ENCODE measurements at regions not wholly inside any gene's neighbourhood (a gene's known extent, or its start where the extent isn't known, plus 50 kb on each side); places are given as distances from the start of the nearest gene placed in this dataset.

DNA sequence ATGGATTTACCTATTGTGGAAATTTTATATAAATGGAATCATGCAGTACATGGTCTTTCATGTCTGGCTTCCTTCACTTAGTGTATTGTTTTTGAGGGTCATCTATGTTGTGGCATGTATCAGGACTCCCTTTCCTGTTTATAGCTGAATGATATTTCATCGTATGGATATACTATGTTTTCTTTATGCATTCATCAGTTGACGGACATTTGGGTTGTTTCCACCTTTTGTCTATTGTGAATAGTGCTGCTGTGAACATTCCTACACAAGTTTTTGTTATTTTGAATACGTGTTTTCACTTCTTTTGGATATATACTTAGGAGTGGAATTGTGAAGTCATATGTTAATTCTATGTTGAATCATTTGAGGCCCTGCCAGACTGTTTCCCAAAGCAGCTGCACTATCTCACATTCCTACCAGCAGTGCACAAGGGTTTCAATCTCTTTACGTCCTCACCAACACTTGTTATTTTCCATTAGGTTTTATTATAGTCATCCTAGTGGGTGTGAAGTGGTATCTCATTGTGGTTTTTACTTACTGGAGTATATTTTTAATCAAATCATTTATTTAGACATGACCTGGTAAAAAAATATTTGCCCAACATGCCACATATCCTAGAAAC is 262.7 kb downstream of the DLEU7 start:
- Histone ChIP-seq H3K4me1 (no peaks in the 10 kb centered on the region), H3K9me3 (no peaks in the 10 kb centered on the region), H3K27ac (no peak overlapping the region), H3K36me3 (no peaks in the 10 kb centered on the region), H3K4me3 (no peak overlapping the region), H3K27me3 (no peaks in the 10 kb centered on the region)
- intact Hi-C loops (cut with DNase I) = no loop called here
- DNase-seq (no peak), ATAC-seq (no peak)
- TF ChIP-seq, protein P1, sequence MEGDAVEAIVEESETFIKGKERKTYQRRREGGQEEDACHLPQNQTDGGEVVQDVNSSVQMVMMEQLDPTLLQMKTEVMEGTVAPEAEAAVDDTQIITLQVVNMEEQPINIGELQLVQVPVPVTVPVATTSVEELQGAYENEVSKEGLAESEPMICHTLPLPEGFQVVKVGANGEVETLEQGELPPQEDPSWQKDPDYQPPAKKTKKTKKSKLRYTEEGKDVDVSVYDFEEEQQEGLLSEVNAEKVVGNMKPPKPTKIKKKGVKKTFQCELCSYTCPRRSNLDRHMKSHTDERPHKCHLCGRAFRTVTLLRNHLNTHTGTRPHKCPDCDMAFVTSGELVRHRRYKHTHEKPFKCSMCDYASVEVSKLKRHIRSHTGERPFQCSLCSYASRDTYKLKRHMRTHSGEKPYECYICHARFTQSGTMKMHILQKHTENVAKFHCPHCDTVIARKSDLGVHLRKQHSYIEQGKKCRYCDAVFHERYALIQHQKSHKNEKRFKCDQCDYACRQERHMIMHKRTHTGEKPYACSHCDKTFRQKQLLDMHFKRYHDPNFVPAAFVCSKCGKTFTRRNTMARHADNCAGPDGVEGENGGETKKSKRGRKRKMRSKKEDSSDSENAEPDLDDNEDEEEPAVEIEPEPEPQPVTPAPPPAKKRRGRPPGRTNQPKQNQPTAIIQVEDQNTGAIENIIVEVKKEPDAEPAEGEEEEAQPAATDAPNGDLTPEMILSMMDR (IDR thresholded peaks at IDR 0.05) = no peak

DNA sequence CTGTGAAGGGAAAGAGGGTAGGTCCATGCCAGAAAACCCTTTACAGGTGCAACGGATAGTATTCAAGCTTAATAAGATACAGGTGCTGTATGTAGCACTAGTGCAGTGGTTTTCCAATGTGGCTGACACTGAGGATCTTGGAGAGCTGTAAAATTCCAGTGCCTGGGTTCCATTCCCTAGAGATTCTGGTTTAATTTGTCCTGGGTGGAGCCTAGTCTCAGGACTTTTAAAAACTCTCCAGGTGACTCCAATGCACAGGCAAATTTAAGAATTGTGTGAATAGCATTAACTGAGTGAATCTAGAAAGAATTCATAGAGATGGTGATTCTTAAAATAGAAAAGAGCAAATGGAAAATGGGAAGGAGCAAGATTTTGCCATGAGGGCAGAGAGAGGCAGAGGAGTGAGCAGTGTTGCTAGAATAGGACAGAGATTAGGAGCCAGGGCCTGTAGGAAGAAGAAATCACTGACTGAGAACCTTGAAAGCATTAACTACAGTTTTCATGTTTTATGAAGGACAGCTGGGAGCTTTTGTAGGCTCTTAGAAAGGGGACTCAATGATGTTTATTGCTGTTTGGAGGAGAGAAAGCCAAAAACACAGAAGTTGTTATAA is 261.8 kb downstream of the DLEU7 start:
- no peak overlapping the region for H3K4me3 ChIP-seq
- H3K4me1 ChIP-seq = no peaks in the 10 kb centered on the region
- no peaks in the 10 kb centered on the region for H3K9me3 ChIP-seq
- H3K36me3 ChIP-seq = no peaks in the 10 kb centered on the region
- DNase-seq (no peak), ATAC-seq (no peak)
- TF ChIP-seq, protein P1 (IDR thresholded peaks at IDR 0.05) = no peak
- intact Hi-C loops (cut with DNase I) = no loop called here
- no peaks in the 10 kb centered on the region for H3K27me3 ChIP-seq
- no peak overlapping the region for H3K27ac ChIP-seq

GRCh38 chr13:50584856-50585580 is 258.5 kb downstream of the DLEU7 start:
- intact Hi-C loops (cut with DNase I) = no loop called here
- H3K36me3 ChIP-seq = no peaks in the 10 kb centered on the region
- no peaks in the 10 kb centered on the region for H3K27me3 ChIP-seq
- ATAC-seq = no peak
- no peaks in the 10 kb centered on the region for H3K9me3 ChIP-seq
- no peak overlapping the region for H3K27ac ChIP-seq
- DNase-seq = no peak
- no peaks in the 10 kb centered on the region for H3K4me1 ChIP-seq
- no peak overlapping the region for H3K4me3 ChIP-seq
- TF ChIP-seq, protein P1 (IDR thresholded peaks at IDR 0.05) = no peak

DNA sequence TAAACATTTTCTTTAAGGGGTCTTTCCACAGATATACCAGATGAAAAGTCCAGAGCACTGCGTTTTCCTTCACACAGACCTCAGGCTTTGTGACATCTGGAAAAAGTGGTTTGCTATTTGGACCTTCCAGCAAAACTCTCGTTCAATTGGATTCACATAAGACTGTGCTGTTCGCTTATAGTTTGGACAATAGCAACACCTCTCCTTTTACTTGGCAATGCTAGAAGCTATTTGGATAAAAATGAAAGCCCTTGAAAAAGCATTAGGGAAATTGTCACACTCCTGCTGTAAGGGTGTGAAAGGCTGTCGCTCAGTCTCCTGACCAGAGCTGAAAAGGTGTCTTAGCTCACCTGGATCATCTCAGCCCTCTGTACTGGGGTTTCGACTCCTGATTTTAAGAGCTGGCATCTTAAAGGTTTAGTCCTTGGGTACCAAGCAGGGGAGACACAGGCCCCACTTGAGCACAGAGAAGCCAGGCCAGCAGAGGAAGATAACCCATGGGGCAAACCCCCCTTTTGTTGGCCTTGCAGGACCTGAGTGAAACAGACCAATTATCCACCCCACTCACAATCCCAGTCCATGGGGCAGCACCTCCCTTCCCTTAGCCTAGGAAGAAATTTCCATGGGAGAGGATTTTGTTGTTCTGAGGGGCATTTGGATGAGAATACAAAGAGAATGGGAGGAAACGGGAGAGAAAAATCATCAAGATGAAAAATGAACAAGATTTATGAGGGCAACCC is 257.6 kb downstream of the DLEU7 start:
- Histone ChIP-seq H3K27ac (no peak overlapping the region), H3K9me3 (no peaks in the 10 kb centered on the region), H3K4me3 (no peak overlapping the region), H3K4me1 (no peaks in the 10 kb centered on the region), H3K27me3 (no peaks in the 10 kb centered on the region), H3K36me3 (no peaks in the 10 kb centered on the region)
- DNase-seq = no peak
- no peak for ATAC-seq
- TF ChIP-seq, protein P1 (IDR thresholded peaks at IDR 0.05) = no peak
- intact Hi-C loops (cut with DNase I) = no loop called here

- Histone ChIP-seq H3K4me3 (no peak overlapping the region), H3K27ac (no peak overlapping the region), H3K9me3 (no peaks in the 10 kb centered on the region), H3K36me3 (no peaks in the 10 kb centered on the region), H3K27me3 (no peaks in the 10 kb centered on the region), H3K4me1 (no peaks in the 10 kb centered on the region)
- TF ChIP-seq, protein P1 (IDR thresholded peaks at IDR 0.05) = no peak
- no peak for ATAC-seq
- intact Hi-C loops (cut with DNase I) = no loop called here
- no peak for DNase-seq
Observed at GRCh38 chr13:50586414-50587083, 256.9 kb downstream of the DLEU7 start.
